ENCODE measurements at regions not wholly inside any gene's neighbourhood (a gene's known extent, or its start where the extent isn't known, plus 50 kb on each side); places are given as distances from the start of the nearest gene placed in this dataset.
"Not testable (repeated sequence)": the region's sequence is repeated elsewhere in the genome, so short reads cannot be mapped to it uniquely, and the experiment has no call there.

DNA sequence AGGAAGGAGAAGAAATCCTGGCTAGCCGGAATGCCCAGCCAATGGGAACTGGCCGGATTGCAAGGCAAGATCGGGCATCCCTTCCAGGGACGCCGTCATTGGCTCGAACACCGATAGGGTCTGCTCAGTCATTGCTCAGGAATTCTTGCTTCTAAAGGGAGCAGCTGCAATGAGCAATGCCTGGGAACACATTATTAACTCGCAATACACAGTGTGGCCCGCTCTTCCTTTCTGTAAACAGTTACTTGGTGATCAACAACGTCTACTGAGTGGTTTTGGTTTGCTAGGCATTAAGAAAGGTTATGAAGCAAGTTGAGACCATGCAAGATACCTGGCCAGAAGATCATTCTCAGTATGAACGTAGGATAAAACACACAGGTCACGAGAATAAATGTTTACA, 165.4 kb upstream of the CITED2 start:
- DNase-seq (ENCODE audit: low read depth) = peak; percentile 98

- no peak for DNase-seq (ENCODE audit: low read depth)
Observed at GRCh38 chr6:139538366-139538765, 163.9 kb upstream of the CITED2 start.

GRCh38 chr6:139536751-139537617, 162.5 kb upstream of the CITED2 start:
- peak; percentile 45 for DNase-seq (ENCODE audit: low read depth)

DNA sequence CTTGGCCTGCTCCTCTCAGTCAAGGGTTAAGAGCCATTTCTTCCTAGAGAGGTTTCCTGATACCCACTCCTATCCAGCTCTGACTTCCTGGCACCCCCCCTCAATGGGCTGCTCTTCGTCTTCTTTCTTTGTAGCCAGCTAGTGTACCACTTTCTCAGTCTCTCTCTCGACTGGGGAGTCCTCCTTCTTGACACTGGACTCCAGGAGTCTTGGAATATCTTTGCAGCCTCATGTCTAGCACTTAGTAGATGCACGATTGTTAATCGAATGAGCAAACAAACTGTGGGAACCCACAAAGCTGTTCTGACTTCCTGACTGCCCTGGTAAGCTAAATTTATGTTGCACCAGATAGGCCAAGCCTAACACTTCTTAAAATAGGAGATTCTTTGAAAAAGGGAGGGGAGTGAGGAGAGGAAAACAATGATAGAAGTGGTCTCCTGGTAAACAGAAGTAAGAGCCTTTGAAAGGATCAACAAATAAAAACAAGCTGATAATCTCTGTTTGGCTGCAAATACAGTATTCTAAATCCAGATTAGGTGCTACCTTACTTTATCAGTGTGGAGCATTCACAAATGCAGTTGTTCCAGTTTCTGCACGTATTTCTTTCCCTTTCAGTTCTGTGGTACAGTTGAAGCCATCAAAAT, 160.1 kb upstream of the CITED2 start:
- peak; percentile 49 for DNase-seq (ENCODE audit: low read depth)

DNA sequence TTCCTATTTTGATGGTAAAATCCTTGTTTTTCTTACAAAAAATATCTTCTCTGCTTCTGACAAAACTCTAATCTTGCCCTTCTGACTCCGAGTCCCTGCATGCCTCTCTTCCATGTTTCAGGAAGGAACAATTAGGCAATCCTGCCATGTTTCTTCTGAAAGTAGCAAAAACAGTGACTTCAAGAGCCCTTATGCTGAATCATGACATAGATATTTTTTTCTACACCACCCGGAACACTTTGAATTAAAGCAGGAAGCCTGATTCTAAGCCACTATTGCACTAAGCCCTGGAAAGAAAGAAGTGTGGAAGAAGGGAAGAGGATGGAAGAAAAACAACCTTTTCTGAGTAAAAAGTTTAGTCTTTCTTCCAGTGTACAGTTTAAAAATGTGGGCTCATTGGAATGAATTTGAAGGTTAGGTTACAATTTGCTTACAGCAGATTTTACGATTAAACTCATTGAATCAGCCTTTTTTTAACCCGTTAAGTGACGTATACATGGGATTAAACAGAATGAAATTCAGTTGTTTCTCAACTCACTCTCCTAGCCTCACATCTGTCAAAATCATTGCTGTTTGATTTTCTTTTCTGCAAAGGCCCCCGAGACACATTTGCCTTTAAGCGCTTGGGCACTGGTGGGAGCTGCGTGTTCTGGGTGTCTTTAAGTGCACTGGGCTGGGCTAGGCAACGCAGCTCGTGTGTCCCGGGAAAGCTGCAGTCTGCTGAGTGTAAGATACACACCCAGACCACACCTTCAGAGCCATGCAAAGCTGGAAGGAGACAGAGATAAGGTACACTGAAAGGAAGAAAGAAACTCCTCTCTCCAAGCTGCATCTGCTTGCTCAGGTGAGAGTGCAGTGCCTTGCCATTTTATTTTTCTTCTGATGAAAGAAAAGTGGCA, 159.4 kb upstream of the CITED2 start:
- DNase-seq (ENCODE audit: low read depth) = peak; percentile 89

- peak; percentile 33 for DNase-seq (ENCODE audit: low read depth)
Observed at GRCh38 chr6:139533171-139533570, 158.7 kb upstream of the CITED2 start.

DNA sequence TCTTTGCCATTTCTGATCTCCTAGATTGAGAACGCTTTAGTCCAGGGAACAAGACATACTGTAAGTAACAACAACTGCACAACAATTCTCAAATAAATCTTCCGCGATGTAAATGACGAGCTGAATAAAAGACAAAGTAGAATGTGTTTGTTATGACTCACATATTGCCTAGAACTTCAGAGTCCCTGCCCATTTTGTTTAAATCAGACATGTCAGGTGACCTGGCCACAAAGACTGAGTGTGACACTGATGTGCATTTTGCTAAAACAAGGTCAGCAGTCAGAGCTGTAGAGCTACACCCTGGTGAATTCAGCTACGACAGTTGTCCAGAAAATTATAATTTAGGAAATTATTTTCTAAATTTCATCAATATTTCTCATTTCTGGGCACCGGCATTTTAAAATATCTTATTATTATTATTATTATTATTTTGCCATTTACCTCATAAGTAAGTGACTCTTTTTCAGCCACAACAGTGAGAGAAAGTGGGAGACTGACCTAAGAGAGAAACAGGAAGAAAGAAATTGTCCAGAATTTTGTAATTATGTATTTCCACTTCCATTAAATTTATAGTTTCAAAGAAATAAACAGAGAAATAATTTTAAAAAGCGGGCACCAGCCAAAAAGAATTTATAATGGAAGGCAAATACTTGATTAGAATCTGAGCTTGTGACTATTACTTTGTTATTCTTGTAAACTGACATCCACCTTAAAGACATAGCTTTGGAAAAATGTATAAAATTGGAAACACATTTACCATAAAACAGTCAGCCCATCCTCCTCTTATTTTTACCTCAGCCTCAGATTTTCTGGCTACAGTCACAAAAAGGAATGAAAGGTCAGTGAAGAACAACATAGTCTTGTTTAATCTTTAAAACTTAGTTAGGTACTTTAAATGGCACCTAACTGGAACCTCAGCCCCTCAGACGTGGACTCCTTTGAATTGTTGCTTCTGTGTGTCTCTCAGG, 157.0 kb upstream of the CITED2 start:
- peak; percentile 59 for DNase-seq (ENCODE audit: low read depth)

GRCh38 chr6:139530561-139530960, 156.1 kb upstream of the CITED2 start:
- no peak for DNase-seq (ENCODE audit: low read depth)

- DNase-seq (ENCODE audit: low read depth) = no peak
Observed at GRCh38 chr6:139529420-139529819, 155.0 kb upstream of the CITED2 start.

GRCh38 chr6:139528471-139528870, 154.0 kb upstream of the CITED2 start:
- no peak for DNase-seq (ENCODE audit: low read depth)

GRCh38 chr6:139525415-139525814, 151.0 kb upstream of the CITED2 start:
- peak; percentile 63 for DNase-seq (ENCODE audit: low read depth)

DNA sequence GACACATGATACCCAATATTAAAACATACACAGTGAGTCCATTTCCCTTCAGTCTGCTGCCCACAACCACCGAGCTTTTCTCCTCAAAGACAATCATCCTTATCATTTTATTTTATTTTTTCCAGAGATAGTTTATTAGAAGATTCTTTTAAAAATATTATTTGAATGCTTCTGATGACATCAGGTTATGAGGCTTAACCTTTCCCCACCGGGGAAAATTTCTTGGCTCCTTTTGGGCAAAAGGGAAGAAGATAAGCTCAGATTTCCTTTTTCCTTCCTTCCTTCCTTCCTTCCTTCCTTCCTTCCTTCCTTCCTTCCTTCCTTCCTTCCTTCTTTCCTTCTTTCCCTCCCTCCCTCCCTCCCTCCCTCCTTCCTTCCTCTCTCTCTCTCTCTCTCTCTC, 149.5 kb upstream of the CITED2 start:
- no peak for DNase-seq (ENCODE audit: low read depth)

- DNase-seq (ENCODE audit: low read depth) = peak; percentile 60
Observed at GRCh38 chr6:139522511-139523220, 148.2 kb upstream of the CITED2 start.

GRCh38 chr6:139521338-139521737, 146.9 kb upstream of the CITED2 start:
- DNase-seq (ENCODE audit: low read depth) = no peak

GRCh38 chr6:139520321-139520768, 145.9 kb upstream of the CITED2 start:
- peak; percentile 31 for DNase-seq (ENCODE audit: low read depth)

DNA sequence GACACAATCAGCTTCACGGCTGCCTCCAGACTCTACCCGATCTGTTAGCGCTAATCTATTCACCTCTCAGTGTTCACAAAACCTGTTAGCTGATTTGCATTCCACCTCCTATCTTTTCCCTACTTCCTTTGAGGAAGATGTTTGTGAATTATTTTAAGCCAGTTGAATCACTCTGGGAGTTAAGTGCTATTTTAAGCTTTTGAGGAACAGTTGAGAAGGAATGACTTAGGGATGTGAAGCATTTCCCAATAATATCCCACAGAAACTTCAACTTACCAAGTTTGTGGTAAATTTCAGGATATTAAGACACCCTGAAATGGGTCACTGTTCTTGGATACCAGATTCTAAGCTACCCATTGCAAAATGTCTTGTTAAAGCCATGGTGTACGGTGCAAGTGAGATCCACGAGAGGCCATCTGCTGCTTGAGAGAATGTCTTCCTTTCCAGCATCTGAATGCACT, 145.2 kb upstream of the CITED2 start:
- peak; percentile 90 for DNase-seq (ENCODE audit: low read depth)

GRCh38 chr6:139519097-139519496, 144.6 kb upstream of the CITED2 start:
- DNase-seq (ENCODE audit: low read depth) = no peak

DNA sequence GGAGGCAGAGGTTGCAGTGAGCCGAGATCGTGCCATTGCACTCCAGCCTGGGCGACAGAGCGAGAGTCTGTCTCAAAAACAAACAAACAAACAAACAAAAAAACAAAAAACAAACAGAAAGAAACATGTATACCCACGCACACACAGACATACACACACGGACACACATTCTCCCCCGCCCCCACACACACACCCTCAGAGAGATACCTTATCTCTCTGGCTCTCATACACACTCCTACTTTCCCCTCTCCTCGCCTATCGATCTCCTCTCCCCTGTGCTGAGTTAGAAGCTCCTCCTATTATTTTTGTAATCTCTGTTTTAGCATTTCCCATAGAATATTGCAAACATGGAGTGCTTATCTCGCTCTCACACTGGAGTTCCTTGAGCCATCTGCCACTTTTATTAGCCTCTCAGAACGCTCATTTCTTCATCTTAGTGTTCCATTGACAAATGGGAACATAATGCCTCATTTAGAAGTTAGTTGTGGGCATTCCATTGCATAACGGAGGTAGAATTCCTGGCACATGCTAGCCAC, 144.2 kb upstream of the CITED2 start:
- DNase-seq (ENCODE audit: low read depth) = no peak

- not testable (repeated sequence) for DNase-seq (ENCODE audit: low read depth)
Observed at GRCh38 chr6:139517998-139518555, 143.6 kb upstream of the CITED2 start.

GRCh38 chr6:139515511-139515910, 141.1 kb upstream of the CITED2 start:
- DNase-seq (ENCODE audit: low read depth) = peak; percentile 83

Data from EH (cell line).